ENCODE measurements at regions not wholly inside any gene's neighbourhood (a gene's known extent, or its start where the extent isn't known, plus 50 kb on each side); places are given as distances from the start of the nearest gene placed in this dataset.

- Histone ChIP-seq H3K4me2 (ENCODE audit: low read length) (no peak overlapping the region), H3F3A (ENCODE audit: control insufficient read depth, insufficient read depth) (no peaks in the 10 kb centered on the region), H3K4me1 (ENCODE audit: control insufficient read depth, low read length) (no peaks in the 10 kb centered on the region), H3K27ac (ENCODE audit: low read depth, low read length) (no peak overlapping the region), H4K20me1 (ENCODE audit: control insufficient read depth, insufficient read depth, low read depth, low read length) (no peaks in the 10 kb centered on the region), H3K9me3 (ENCODE audit: control insufficient read depth, insufficient read depth, low read length) (no peaks in the 10 kb centered on the region), H3K79me2 (ENCODE audit: control insufficient read depth, low read length) (no peaks in the 10 kb centered on the region), H3K36me3 (ENCODE audit: control insufficient read depth, low read length) (no peaks in the 10 kb centered on the region), H3K4me3 (ENCODE audit: low read length) (no peak overlapping the region), H3K27me3 (ENCODE audit: control insufficient read depth, low read length) (no peaks in the 10 kb centered on the region), H3K9me2 (replicated peaks; ENCODE audit: control insufficient read depth, low read length) (no peaks in the 10 kb centered on the region)
- TF ChIP-seq, protein P1, sequence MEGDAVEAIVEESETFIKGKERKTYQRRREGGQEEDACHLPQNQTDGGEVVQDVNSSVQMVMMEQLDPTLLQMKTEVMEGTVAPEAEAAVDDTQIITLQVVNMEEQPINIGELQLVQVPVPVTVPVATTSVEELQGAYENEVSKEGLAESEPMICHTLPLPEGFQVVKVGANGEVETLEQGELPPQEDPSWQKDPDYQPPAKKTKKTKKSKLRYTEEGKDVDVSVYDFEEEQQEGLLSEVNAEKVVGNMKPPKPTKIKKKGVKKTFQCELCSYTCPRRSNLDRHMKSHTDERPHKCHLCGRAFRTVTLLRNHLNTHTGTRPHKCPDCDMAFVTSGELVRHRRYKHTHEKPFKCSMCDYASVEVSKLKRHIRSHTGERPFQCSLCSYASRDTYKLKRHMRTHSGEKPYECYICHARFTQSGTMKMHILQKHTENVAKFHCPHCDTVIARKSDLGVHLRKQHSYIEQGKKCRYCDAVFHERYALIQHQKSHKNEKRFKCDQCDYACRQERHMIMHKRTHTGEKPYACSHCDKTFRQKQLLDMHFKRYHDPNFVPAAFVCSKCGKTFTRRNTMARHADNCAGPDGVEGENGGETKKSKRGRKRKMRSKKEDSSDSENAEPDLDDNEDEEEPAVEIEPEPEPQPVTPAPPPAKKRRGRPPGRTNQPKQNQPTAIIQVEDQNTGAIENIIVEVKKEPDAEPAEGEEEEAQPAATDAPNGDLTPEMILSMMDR (IDR thresholded peaks at IDR 0.05; ENCODE audit: low read depth, low read length, poor library complexity, severe bottlenecking) = no peak
- no peak for TF ChIP-seq EZH2phosphoT487 (IDR thresholded peaks at IDR 0.05; ENCODE audit: borderline replicate concordance, low read length)
Observed at GRCh38 chrX:39309018-39309635, 507.9 kb downstream of the MID1IP1 start.

DNA sequence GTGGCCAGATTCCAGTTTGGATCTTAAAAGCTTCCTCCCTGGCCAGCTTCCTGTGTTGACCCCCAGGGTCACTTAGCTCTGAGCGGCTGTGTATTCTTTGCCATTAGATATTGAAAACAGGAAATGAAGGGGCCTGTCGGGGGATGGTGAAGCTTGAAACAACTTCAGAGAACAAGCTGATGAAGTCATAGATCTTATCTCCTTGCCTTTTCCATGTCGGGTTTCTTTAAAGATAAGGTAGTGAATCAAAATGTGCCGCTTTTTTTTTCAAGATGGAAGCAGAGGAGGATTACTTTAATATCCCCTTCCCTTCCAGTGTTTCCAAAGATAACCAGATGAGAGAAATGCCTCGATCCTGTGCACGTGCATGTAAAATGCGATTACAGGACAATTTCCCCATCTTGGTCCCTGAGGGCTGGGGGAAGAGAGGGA, 508.5 kb downstream of the MID1IP1 start:
- Histone ChIP-seq H3K4me3 (ENCODE audit: low read length) (no peak overlapping the region), H3K36me3 (ENCODE audit: control insufficient read depth, low read length) (no peaks in the 10 kb centered on the region), H4K20me1 (ENCODE audit: control insufficient read depth, insufficient read depth, low read depth, low read length) (no peaks in the 10 kb centered on the region), H3K27me3 (ENCODE audit: control insufficient read depth, low read length) (no peaks in the 10 kb centered on the region), H3K9me3 (ENCODE audit: control insufficient read depth, insufficient read depth, low read length) (no peaks in the 10 kb centered on the region), H3K4me1 (ENCODE audit: control insufficient read depth, low read length) (no peaks in the 10 kb centered on the region), H3K9me2 (replicated peaks; ENCODE audit: control insufficient read depth, low read length) (no peaks in the 10 kb centered on the region), H3K27ac (ENCODE audit: low read depth, low read length) (no peak overlapping the region), H3K4me2 (ENCODE audit: low read length) (no peak overlapping the region), H3F3A (ENCODE audit: control insufficient read depth, insufficient read depth) (no peaks in the 10 kb centered on the region), H3K79me2 (ENCODE audit: control insufficient read depth, low read length) (no peaks in the 10 kb centered on the region)
- no peak for TF ChIP-seq EZH2phosphoT487 (IDR thresholded peaks at IDR 0.05; ENCODE audit: borderline replicate concordance, low read length)
- TF ChIP-seq, protein P1 (IDR thresholded peaks at IDR 0.05; ENCODE audit: low read depth, low read length, poor library complexity, severe bottlenecking) = no peak

- no peaks in the 10 kb centered on the region for H3F3A ChIP-seq (ENCODE audit: control insufficient read depth, insufficient read depth)
- H3K4me1 ChIP-seq (ENCODE audit: control insufficient read depth, low read length) = no peaks in the 10 kb centered on the region
- TF ChIP-seq EZH2phosphoT487 (IDR thresholded peaks at IDR 0.05; ENCODE audit: borderline replicate concordance, low read length) = no peak
- TF ChIP-seq, protein P1 (IDR thresholded peaks at IDR 0.05; ENCODE audit: low read depth, low read length, poor library complexity, severe bottlenecking) = no peak
- H3K4me3 ChIP-seq (ENCODE audit: low read length) = no peak overlapping the region
- no peaks in the 10 kb centered on the region for H3K9me2 ChIP-seq (replicated peaks; ENCODE audit: control insufficient read depth, low read length)
- H4K20me1 ChIP-seq (ENCODE audit: control insufficient read depth, insufficient read depth, low read depth, low read length) = no peaks in the 10 kb centered on the region
- no peaks in the 10 kb centered on the region for H3K27me3 ChIP-seq (ENCODE audit: control insufficient read depth, low read length)
- H3K27ac ChIP-seq (ENCODE audit: low read depth, low read length) = no peak overlapping the region
- H3K36me3 ChIP-seq (ENCODE audit: control insufficient read depth, low read length) = no peaks in the 10 kb centered on the region
- H3K9me3 ChIP-seq (ENCODE audit: control insufficient read depth, insufficient read depth, low read length) = no peaks in the 10 kb centered on the region
- no peak overlapping the region for H3K4me2 ChIP-seq (ENCODE audit: low read length)
- no peaks in the 10 kb centered on the region for H3K79me2 ChIP-seq (ENCODE audit: control insufficient read depth, low read length)
Observed at GRCh38 chrX:39310891-39311290, 509.6 kb downstream of the MID1IP1 start.

Data from DOHH2 (cell line).